WTC11 (cell line): ENCODE measurements at regions not wholly inside any gene's neighbourhood (a gene's known extent, or its start where the extent isn't known, plus 50 kb on each side); places are given as distances from the start of the nearest gene placed in this dataset.

Source experiments
- ATF1 ChIP-seq: sonication (generic); formaldehyde crosslinking; IDR thresholded peaks from 2 replicates; pipeline ENCODE4 v1.8.1; 2023; ENCODE audit warnings: mild to moderate bottlenecking, moderate library complexity, missing genetic modification reagents
- CDX4 ChIP-seq: fragments of 250-450 bp; sonication (Bioruptor Pico); IDR thresholded peaks from 2 replicates; pipeline ENCODE4 v1.9.0; 2021; ENCODE audit warnings: moderate library complexity, mild to moderate bottlenecking, inconsistent platforms, borderline replicate concordance
- CREM ChIP-seq: sonication (generic); formaldehyde crosslinking; IDR thresholded peaks from 2 replicates; pipeline ENCODE4 v1.8.1; 2022; ENCODE audit warnings: mild to moderate bottlenecking, missing genetic modification reagents, moderate library complexity
- CTCF ChIP-seq: fragments of 200-600 bp; IDR thresholded peaks from 2 replicates; pipeline ENCODE4 v1.8.0; 2022; ENCODE audit warnings: antibody characterized with exemption
- E2F4 ChIP-seq: sonication (generic); formaldehyde crosslinking; IDR thresholded peaks from 2 replicates; pipeline ENCODE4 v1.8.1; 2022; ENCODE audit warnings: low read depth, mild to moderate bottlenecking, moderate library complexity, missing genetic modification reagents, borderline replicate concordance
- IRF1 ChIP-seq: sonication (generic); formaldehyde crosslinking; IDR thresholded peaks from 2 replicates; pipeline ENCODE4 v1.8.0; 2023; ENCODE audit warnings: missing genetic modification reagents
- JUN ChIP-seq: sonication (generic); formaldehyde crosslinking; IDR thresholded peaks from 2 replicates; pipeline ENCODE4 v1.8.0; 2023; ENCODE audit warnings: mild to moderate bottlenecking, missing genetic modification reagents
- NFE2L1 ChIP-seq: sonication (generic); formaldehyde crosslinking; IDR thresholded peaks from 2 replicates; pipeline ENCODE4 v1.8.1; 2023; ENCODE audit warnings: missing genetic modification reagents
- PRDM15 ChIP-seq: sonication (generic); formaldehyde crosslinking; IDR thresholded peaks from 2 replicates; pipeline ENCODE4 v1.8.0; 2022; ENCODE audit warnings: missing genetic modification reagents
- ZMAT4 ChIP-seq: fragments of 250-450 bp; sonication (Bioruptor Pico); IDR thresholded peaks from 2 replicates; pipeline ENCODE4 v1.9.0; 2021; ENCODE audit warnings: mild to moderate bottlenecking
- ZNF671 ChIP-seq: fragments of 250-450 bp; sonication (Bioruptor Pico); IDR thresholded peaks from 2 replicates; pipeline ENCODE4 v1.8.0; 2021; ENCODE audit warnings: mild to moderate bottlenecking
- ZSCAN18 ChIP-seq: fragments of 250-450 bp; sonication (Bioruptor Pico); IDR thresholded peaks from 2 replicates; pipeline ENCODE4 v2.1.2; 2022; ENCODE audit warnings: mild to moderate bottlenecking, moderate library complexity

GRCh38 chr16:86126891-86127290 lies 227.9 kb downstream of the IRF8 start:
- TF ChIP-seq CTCF (no peak), IRF1 (CRISPR knock-in tag) (no peak), E2F4 (CRISPR knock-in tag) (no peak), JUN (CRISPR knock-in tag) (no peak), PRDM15 (CRISPR knock-in tag) (no peak), CDX4 (CRISPR knock-in tag) (no peak), CREM (CRISPR knock-in tag) (no peak), ZMAT4 (no peak), ATF1 (no peak), ZSCAN18 (no peak), ZNF671 (CRISPR knock-in tag) (no peak), NFE2L1 (CRISPR knock-in tag) (no peak)
